HepG2 (cell line): ENCODE measurements at regions not wholly inside any gene's neighbourhood (a gene's known extent, or its start where the extent isn't known, plus 50 kb on each side); places are given as distances from the start of the nearest gene placed in this dataset.

Experiments used
- ATAC-seq: fragments of 200-7000 bp; cut with Tn5 transposase; 3 replicates; pipeline ENCODE4 v1.9.1; 2020; ENCODE audit warnings: mild to moderate bottlenecking, moderate library complexity
- BruUV-seq: library from RNA; stranded (reverse); fragments of 400-500 nt; replicated peaks from 2 replicates; lab custom pipeline; 2021; lab: Mats Ljungman, UMichigan
- CTCF ChIA-PET: fragments of 300-600 bp; formaldehyde crosslinking; extraction: SDS; loops from one replicate; lab custom pipeline; 2021; ENCODE audit warnings: low total read pairs, inconsistent platforms, low intra/inter-chr PET ratio; lab: Yijun Ruan, JAX
- POLR2A ChIA-PET: fragments of 350-600 bp; sonication (Branson Sonifier 250); formaldehyde crosslinking; loops from one replicate; lab custom pipeline; 2020; ENCODE audit warnings: antibody characterized with exemption, inconsistent platforms; lab: Yijun Ruan, JAX
- DNase-seq: peaks from one replicate; pipeline ENCODE4 v3.0.0-alpha.2; 2015; ENCODE audit warnings: low spot score
- FAIRE-seq: peaks from 3 replicates; lab custom pipeline; 2011; peaks lifted over from hg19 to GRCh38; lab: Jason Lieb, UNC
- H2AFZ ChIP-seq: one replicate; pipeline ENCODE4 v1.6.1; 2011; ENCODE audit warnings: low read length, inconsistent platforms
- H3K27ac ChIP-seq: fragments of 300-600 bp; 3 replicates; pipeline ENCODE4 v1.8.0; 2011; ENCODE audit warnings: mixed run types, mild to moderate bottlenecking, mixed read lengths, low read length, inconsistent platforms; ENCODE audit not compliant: insufficient read depth; ENCODE audit errors: extremely low read length
- H3K27me3 ChIP-seq, 2 experiments: fragments of 200-600 bp in 1 of 2; 2 replicates in 1 of 2; 3 replicates in 1 of 2; pipeline versions ENCODE4 v1.6.0 to v1.8.0; 2011; ENCODE audit warnings: low read length in 2 of 2, mild to moderate bottlenecking in 2 of 2, moderate library complexity in 2 of 2, inconsistent platforms in 1 of 2; ENCODE audit not compliant: insufficient read depth in 2 of 2, control insufficient read depth in 1 of 2
- H3K36me3 ChIP-seq, 2 experiments: fragments of 200-600 bp in 1 of 2; replicated peaks in 1 of 2; 2 replicates in 1 of 2; 3 replicates in 1 of 2; pipeline versions ENCODE4 v1.5.1 to v1.8.0; 2011; ENCODE audit warnings: low read length in 2 of 2, inconsistent platforms in 1 of 2; ENCODE audit not compliant: insufficient read depth in 2 of 2, control insufficient read depth in 1 of 2
- H3K4me1 ChIP-seq: 2 replicates; pipeline ENCODE4 v1.5.1; 2012; ENCODE audit warnings: low read length, inconsistent platforms; ENCODE audit not compliant: insufficient read depth
- H3K4me2 ChIP-seq: 2 replicates; pipeline ENCODE4 v1.6.0; 2011; ENCODE audit warnings: low read depth, low read length, inconsistent platforms
- H3K4me3 ChIP-seq, 3 experiments: fragments of 200-600 bp in 1 of 3; sonication (generic), shearing (Covaris generic) in 1 of 3; replicated peaks in 1 of 3; 2 replicates each; pipeline ENCODE4 v1.5.1; 2011 to 2016; ENCODE audit warnings: low read length in 3 of 3, inconsistent platforms in 2 of 3, low read depth in 2 of 3, mild to moderate bottlenecking in 2 of 3, control low read depth in 1 of 3, mixed read lengths in 1 of 3; ENCODE audit not compliant: insufficient read depth in 1 of 3
- H3K79me2 ChIP-seq: one replicate; pipeline ENCODE4 v1.6.1; 2011; ENCODE audit warnings: low read length, inconsistent platforms; ENCODE audit not compliant: insufficient read depth
- H3K9ac ChIP-seq: 2 replicates; pipeline ENCODE4 v1.6.0; 2011; ENCODE audit warnings: mild to moderate bottlenecking, low read depth, low read length, inconsistent platforms; ENCODE audit not compliant: insufficient read depth
- H3K9me3 ChIP-seq: 2 replicates; pipeline ENCODE4 v1.5.1; 2012; ENCODE audit warnings: mild to moderate bottlenecking, low read length
- H4K20me1 ChIP-seq: 2 replicates; pipeline ENCODE4 v1.6.0; 2011; ENCODE audit warnings: inconsistent platforms, mild to moderate bottlenecking, low read length, moderate library complexity; ENCODE audit not compliant: insufficient read depth
- ATF1 ChIP-seq: IDR thresholded peaks from 2 replicates; pipeline ENCODE4 v1.6.1; 2016; ENCODE audit warnings: mild to moderate bottlenecking, control low read depth
- GABPA ChIP-seq, 2 experiments: IDR thresholded peaks; 2 replicates each; pipeline ENCODE4 v1.6.1; 2011 to 2016; ENCODE audit warnings: low read depth in 2 of 2, low read length in 1 of 2, missing biosample characterization in 1 of 2, missing genetic modification characterization in 1 of 2
- HMG20A ChIP-seq: IDR thresholded peaks from 2 replicates; pipeline ENCODE4 v1.6.1; 2016; ENCODE audit warnings: borderline replicate concordance
- HNRNPK ChIP-seq: fragments of 200-400 bp; formaldehyde crosslinking; IDR thresholded peaks from 2 replicates; pipeline ENCODE4 v1.6.1; 2018; ENCODE audit warnings: low read length, low read depth, moderate library complexity, mild to moderate bottlenecking; ENCODE audit not compliant: poor library complexity, severe bottlenecking
- MATR3 ChIP-seq: sonication (generic); formaldehyde crosslinking; IDR thresholded peaks from 2 replicates; pipeline ENCODE4 v1.4.0; 2020; ENCODE audit warnings: missing genetic modification reagents
- POLR2G ChIP-seq: fragments of 200-400 bp; formaldehyde crosslinking; IDR thresholded peaks from 2 replicates; pipeline ENCODE4 v1.6.1; 2018; ENCODE audit warnings: mild to moderate bottlenecking, low read depth, low read length, moderate library complexity
- RNF219 ChIP-seq: sonication (generic); formaldehyde crosslinking; IDR thresholded peaks from 2 replicates; pipeline ENCODE4 v1.5.0; 2020; ENCODE audit warnings: mild to moderate bottlenecking, missing genetic modification reagents
- TCF7 ChIP-seq: sonication (generic); IDR thresholded peaks from 2 replicates; pipeline ENCODE4 v1.6.1; 2016; ENCODE audit warnings: antibody characterized with exemption, low read depth
- TGIF2 ChIP-seq: IDR thresholded peaks from 2 replicates; pipeline ENCODE4 v1.6.1; 2016; ENCODE audit warnings: control low read depth, missing compliant biosample characterization
- ZKSCAN5 ChIP-seq: sonication (generic); formaldehyde crosslinking; IDR thresholded peaks from 2 replicates; pipeline ENCODE4 v1.5.1; 2020; ENCODE audit warnings: mild to moderate bottlenecking, missing genetic modification reagents
- ZNF383 ChIP-seq: sonication (generic); formaldehyde crosslinking; IDR thresholded peaks from 2 replicates; pipeline ENCODE4 v1.4.0; 2020; ENCODE audit warnings: missing genetic modification reagents, mild to moderate bottlenecking, borderline replicate concordance
- ZNF687 ChIP-seq: sonication (generic); formaldehyde crosslinking; IDR thresholded peaks from 2 replicates; pipeline ENCODE4 v1.5.1; 2020; ENCODE audit warnings: mild to moderate bottlenecking, missing genetic modification reagents, moderate library complexity
- WGBS: methylation state at CpG from one replicate; pipeline ENCODE4 v1.1.6; 2017; ENCODE audit warnings: low lambda C conversion rate; 5-methylcytosine and 5-hydroxymethylcytosine counted together
- in situ Hi-C: cut with HindIII; loops from 2 replicates; pipeline ENCODE4 v1.10.0; 2017; ENCODE audit warnings: low pct_unique_long_range_greater_than_20kb; ENCODE audit not compliant: extremely low pct_ligation_motif_present
- intact Hi-C: fragments of 100-400 bp; cut with micrococcal nuclease; formaldehyde crosslinking; loops from one replicate; pipeline ENCODE4 v1.10.0; 2022; ENCODE audit not compliant: unreplicated experiment

GRCh38 chr20:21628800-21629199 lies 76.7 kb upstream of the PAX1 start (continued):
- TF ChIP-seq ZNF383 (CRISPR knock-in tag) (no peak), POLR2G (no peak), MATR3 (CRISPR knock-in tag) (no peak), ATF1 (CRISPR knock-in tag) (no peak), HMG20A (no peak), TCF7 (no peak), TGIF2 (CRISPR knock-in tag) (no peak)

GRCh38 chr20:21623781-21624094 lies 81.7 kb upstream of the PAX1 start:
- FAIRE-seq, result no peak
- in situ Hi-C loops (no loop called here), intact Hi-C loops (no loop called here)

GRCh38 chr20:21623074-21623780 lies 82.2 kb upstream of the PAX1 start:
- POLR2A ChIA-PET, result no interaction called here
- TF ChIP-seq ZNF687 (CRISPR knock-in tag), result no peak
- TF ChIP-seq RNF219 (CRISPR knock-in tag), result no peak
- TF ChIP-seq GABPA (IDR thresholded peaks at IDR 0.05; ENCODE audit: low read depth, low read length), result no peak
- peak; percentile 24; the same call in 1 of the 2 replicates for TF ChIP-seq GABPA (CRISPR knock-in tag; IDR thresholded peaks at IDR 0.05; ENCODE audit: low read depth)

More at GRCh38 chr20:21623781-21624094, 81.7 kb upstream of the PAX1 start:
- H3K27ac ChIP-seq, result no peak overlapping the region
- no peaks in the 10 kb centered on the region for H3K9me3 ChIP-seq
- DNase-seq, result no peak
- H3K4me2 ChIP-seq, result no peak overlapping the region
- ChIA-PET CTCF (no interaction called here), POLR2A (no interaction called here)
- H3K4me1 ChIP-seq, result no peaks in the 10 kb centered on the region
- TF ChIP-seq ZKSCAN5 (CRISPR knock-in tag) (no peak), HNRNPK (peak; percentile 90)
- TF ChIP-seq, all 625 proteins: peak for 1
- no peaks in the 10 kb centered on the region for H3K79me2 ChIP-seq
- no peak overlapping the region for H3K4me3 ChIP-seq
- no peaks in the 10 kb centered on the region for H3K36me3 ChIP-seq
- H4K20me1 ChIP-seq, result no peaks in the 10 kb centered on the region
- WGBS, result 20% methylated on average over 1 of the region's 1 CpG
- BruUV-seq, result no TSS peak
- H3K27me3 ChIP-seq, result no peaks in the 10 kb centered on the region; a peak in 1 of 5 replicates
- no peak for ATAC-seq
- H3K9ac ChIP-seq, result no peak overlapping the region
- no peak overlapping the region for H2AFZ ChIP-seq

More at GRCh38 chr20:21623074-21623780, 82.2 kb upstream of the PAX1 start:
- Histone ChIP-seq H3K79me2 (no peaks in the 10 kb centered on the region), H3K36me3 (no peaks in the 10 kb centered on the region), H3K4me2 (no peak overlapping the region), H3K9ac (no peak overlapping the region), H3K4me1 (no peaks in the 10 kb centered on the region), H2AFZ (no peak overlapping the region), H3K27me3 (no peaks in the 10 kb centered on the region), H3K9me3 (no peaks in the 10 kb centered on the region), H3K4me3 (no peak overlapping the region), H4K20me1 (no peaks in the 10 kb centered on the region), H3K27ac (no peak overlapping the region)
- FAIRE-seq (no peak), DNase-seq (no peak), ATAC-seq (no peak)
- no TSS peak for BruUV-seq
- WGBS, result 10% methylated on average over 2 of the region's 2 CpGs
- CTCF ChIA-PET, result no interaction called here
- in situ Hi-C loops, result no loop called here
- intact Hi-C loops, result no loop called here
